Loucy (cell line): ENCODE measurements at regions not wholly inside any gene's neighbourhood (a gene's known extent, or its start where the extent isn't known, plus 50 kb on each side); places are given as distances from the start of the nearest gene placed in this dataset.

Experiments used
- EZH2phosphoT487 ChIP-seq: fragments of 200-600 bp; IDR thresholded peaks from 2 replicates; pipeline ENCODE4 v1.6.1; 2018; ENCODE audit warnings: antibody characterized with exemption, mild to moderate bottlenecking, moderate library complexity, borderline replicate concordance
- TF ChIP-seq, protein P1 (sequence below): fragments of 200-600 bp; sonication (generic); conservative IDR thresholded peaks from 2 replicates; pipeline ENCODE4 v1.5.1; 2014; ENCODE audit warnings: mild to moderate bottlenecking, antibody characterized with exemption, low read length

DNA sequence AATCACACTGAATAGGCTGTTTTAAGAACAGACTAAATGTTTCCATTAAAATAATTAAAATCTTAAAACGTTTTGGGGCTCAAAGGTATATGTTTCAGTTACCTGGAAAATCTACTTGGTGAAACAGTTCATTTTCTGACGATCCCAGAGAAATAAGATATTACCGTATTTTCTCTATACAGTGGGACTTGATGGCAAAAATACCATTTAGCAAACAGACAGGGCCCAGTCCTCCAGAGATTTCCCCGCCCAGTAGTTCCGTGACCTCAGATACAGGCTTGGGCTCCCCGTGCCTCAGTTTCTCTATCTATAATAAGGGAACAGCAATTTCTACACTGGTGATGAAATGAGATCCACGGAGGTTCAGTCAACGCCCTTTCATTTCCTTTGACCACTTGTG is 304.4 kb downstream of the VRK1 start:
- TF ChIP-seq, protein P1, sequence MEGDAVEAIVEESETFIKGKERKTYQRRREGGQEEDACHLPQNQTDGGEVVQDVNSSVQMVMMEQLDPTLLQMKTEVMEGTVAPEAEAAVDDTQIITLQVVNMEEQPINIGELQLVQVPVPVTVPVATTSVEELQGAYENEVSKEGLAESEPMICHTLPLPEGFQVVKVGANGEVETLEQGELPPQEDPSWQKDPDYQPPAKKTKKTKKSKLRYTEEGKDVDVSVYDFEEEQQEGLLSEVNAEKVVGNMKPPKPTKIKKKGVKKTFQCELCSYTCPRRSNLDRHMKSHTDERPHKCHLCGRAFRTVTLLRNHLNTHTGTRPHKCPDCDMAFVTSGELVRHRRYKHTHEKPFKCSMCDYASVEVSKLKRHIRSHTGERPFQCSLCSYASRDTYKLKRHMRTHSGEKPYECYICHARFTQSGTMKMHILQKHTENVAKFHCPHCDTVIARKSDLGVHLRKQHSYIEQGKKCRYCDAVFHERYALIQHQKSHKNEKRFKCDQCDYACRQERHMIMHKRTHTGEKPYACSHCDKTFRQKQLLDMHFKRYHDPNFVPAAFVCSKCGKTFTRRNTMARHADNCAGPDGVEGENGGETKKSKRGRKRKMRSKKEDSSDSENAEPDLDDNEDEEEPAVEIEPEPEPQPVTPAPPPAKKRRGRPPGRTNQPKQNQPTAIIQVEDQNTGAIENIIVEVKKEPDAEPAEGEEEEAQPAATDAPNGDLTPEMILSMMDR: no peak
- no peak for TF ChIP-seq EZH2phosphoT487
